SK-N-SH treated with all-trans-retinoic acid at 6 μM for 48 hours (cell line): ENCODE measurements at regions not wholly inside any gene's neighbourhood (a gene's known extent, or its start where the extent isn't known, plus 50 kb on each side); places are given as distances from the start of the nearest gene placed in this dataset.

Experiments used
- ATAC-seq: fragments of 200-7000 bp; cut with Tn5 transposase; 3 replicates; pipeline ENCODE4 v1.9.1; 2020; ENCODE audit warnings: mild to moderate bottlenecking, moderate library complexity
- ARNTL ChIP-seq: fragments of 450-650 bp; formaldehyde crosslinking; IDR thresholded peaks from 2 replicates; pipeline ENCODE4 v1.5.0; 2020; ENCODE audit warnings: low read depth, mild to moderate bottlenecking, moderate library complexity, borderline replicate concordance
- BACH2 ChIP-seq: fragments of 250-450 bp; sonication (Bioruptor Pico); IDR thresholded peaks from 2 replicates; pipeline ENCODE4 v1.9.0; 2021; ENCODE audit warnings: mild to moderate bottlenecking, borderline replicate concordance
- CSDC2 ChIP-seq: fragments of 250-450 bp; sonication (Bioruptor Pico); IDR thresholded peaks from 2 replicates; pipeline ENCODE4 v1.5.0; 2020; ENCODE audit warnings: mild to moderate bottlenecking, moderate library complexity
- GLIS3 ChIP-seq: fragments of 250-450 bp; sonication (Bioruptor Pico); IDR thresholded peaks from 2 replicates; pipeline ENCODE4 v1.5.0; 2020; ENCODE audit warnings: mild to moderate bottlenecking, moderate library complexity
- ISL1 ChIP-seq: fragments of 250-450 bp; sonication (Bioruptor Pico); IDR thresholded peaks from 2 replicates; pipeline ENCODE4 v2.1.2; 2022; ENCODE audit warnings: mild to moderate bottlenecking, moderate library complexity
- OSR1 ChIP-seq: fragments of 250-450 bp; sonication (Bioruptor Pico); IDR thresholded peaks from 2 replicates; pipeline ENCODE4 v1.8.0; 2022; ENCODE audit warnings: moderate library complexity, mild to moderate bottlenecking, inconsistent platforms
- RARB ChIP-seq: fragments of 250-450 bp; sonication (Bioruptor Pico); IDR thresholded peaks from 2 replicates; pipeline ENCODE4 v1.8.0; 2021; ENCODE audit warnings: mild to moderate bottlenecking, moderate library complexity
- TCF4 ChIP-seq: fragments of 250-450 bp; sonication (Bioruptor Pico); IDR thresholded peaks from 2 replicates; pipeline ENCODE4 v1.8.0; 2021; ENCODE audit warnings: mild to moderate bottlenecking, moderate library complexity, borderline replicate concordance
- TOX ChIP-seq: fragments of 250-450 bp; sonication (Bioruptor Pico); IDR thresholded peaks from 2 replicates; pipeline ENCODE4 v1.8.0; 2021; ENCODE audit warnings: mild to moderate bottlenecking, moderate library complexity, borderline replicate concordance
- ZC3H10 ChIP-seq: fragments of 250-450 bp; sonication (Bioruptor Pico); IDR thresholded peaks from 2 replicates; pipeline ENCODE4 v1.5.1; 2021; ENCODE audit warnings: mild to moderate bottlenecking, moderate library complexity
- ZFP30 ChIP-seq: fragments of 450-650 bp; formaldehyde crosslinking; IDR thresholded peaks from 2 replicates; pipeline ENCODE4 v1.5.0; 2022; ENCODE audit warnings: mild to moderate bottlenecking, moderate library complexity
- ZNF565 ChIP-seq: fragments of 450-650 bp; formaldehyde crosslinking; conservative IDR thresholded peaks from 2 replicates; pipeline ENCODE4 v1.5.0; 2020; ENCODE audit warnings: low read depth, mild to moderate bottlenecking, moderate library complexity
- ZNF70 ChIP-seq: fragments of 450-650 bp; formaldehyde crosslinking; IDR thresholded peaks from 2 replicates; pipeline ENCODE4 v1.5.0; 2020; ENCODE audit warnings: mild to moderate bottlenecking, moderate library complexity
- ZNF8 ChIP-seq: fragments of 450-650 bp; formaldehyde crosslinking; IDR thresholded peaks from 2 replicates; pipeline ENCODE4 v1.5.0; 2020; ENCODE audit warnings: mild to moderate bottlenecking, moderate library complexity
- TF ChIP-seq, protein P1 (sequence below): fragments of 250-450 bp; sonication (Bioruptor Pico); IDR thresholded peaks from 2 replicates; pipeline ENCODE4 v1.8.0; 2020; ENCODE audit warnings: mild to moderate bottlenecking, moderate library complexity, borderline replicate concordance
- TF ChIP-seq, protein P2 (sequence below): fragments of 250-450 bp; sonication (Bioruptor Pico); IDR thresholded peaks from 2 replicates; pipeline ENCODE4 v1.8.0; 2021; ENCODE audit warnings: low read depth, mild to moderate bottlenecking, moderate library complexity, borderline replicate concordance
- TF ChIP-seq, protein P3 (sequence below): fragments of 250-450 bp; sonication (Bioruptor Pico); IDR thresholded peaks from 2 replicates; pipeline ENCODE4 v1.5.1; 2020; ENCODE audit warnings: low read depth, mild to moderate bottlenecking, moderate library complexity
- TF ChIP-seq, protein P4 (sequence below): fragments of 250-450 bp; sonication (Bioruptor Pico); IDR thresholded peaks from 2 replicates; pipeline ENCODE4 v1.5.0; 2020; ENCODE audit warnings: mild to moderate bottlenecking, moderate library complexity

DNA sequence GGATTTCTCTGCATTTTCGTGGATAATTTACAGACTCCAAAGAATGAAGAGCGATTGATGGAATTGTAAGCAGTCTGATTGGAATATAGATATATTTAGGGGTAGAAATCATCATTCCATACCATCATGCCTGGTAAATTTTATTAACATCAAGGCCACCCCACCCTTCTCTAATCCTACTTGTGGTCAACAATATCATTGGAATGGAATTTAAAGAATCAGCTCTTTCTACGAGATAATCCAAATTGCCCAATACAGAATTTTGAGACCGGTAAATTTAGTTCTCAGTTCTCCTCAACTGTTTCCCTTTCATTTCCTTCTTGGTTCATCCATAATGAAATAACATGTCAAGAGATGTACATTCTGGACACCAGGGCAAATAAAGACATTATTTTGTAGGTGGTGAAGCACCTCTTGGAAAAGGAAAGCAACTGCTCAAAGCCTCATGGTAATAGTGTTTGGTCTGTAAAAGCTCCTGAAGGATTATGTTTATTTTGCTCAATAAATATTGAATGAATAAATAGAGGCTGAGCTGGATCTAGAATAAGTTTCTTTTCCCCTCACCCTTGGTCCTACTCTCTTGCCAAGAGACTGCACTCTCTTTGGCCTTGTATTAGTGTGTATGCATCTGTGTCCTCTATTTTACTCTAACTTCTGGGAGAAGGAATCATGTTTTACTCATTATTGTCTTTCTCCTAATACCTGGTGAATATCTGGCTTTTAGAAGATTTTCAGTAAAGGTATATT, 133.7 kb upstream of the BCL6 start:
- peak; percentile 74 for ATAC-seq

DNA sequence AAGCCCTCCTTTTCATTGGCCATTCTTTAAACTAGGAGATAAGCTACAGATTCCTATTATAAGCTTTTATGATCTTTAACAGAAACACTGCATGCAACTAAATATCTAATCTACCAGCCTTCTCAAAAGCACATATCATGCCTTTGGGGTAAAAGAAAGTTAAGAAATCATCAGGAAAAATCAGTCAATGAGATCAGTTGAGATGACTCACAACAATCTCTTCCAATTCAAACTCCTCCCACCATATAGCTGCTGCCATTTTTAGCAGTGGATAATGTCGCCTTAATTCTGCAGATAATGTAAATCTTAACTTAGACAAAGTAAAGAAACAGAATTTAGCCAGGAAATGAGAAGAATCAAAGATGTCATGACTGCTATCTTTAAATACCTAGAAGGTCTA, 135.2 kb upstream of the BCL6 start:
- ATAC-seq = no peak
- TF ChIP-seq ZNF565 = no peak
- TF ChIP-seq CSDC2 (CRISPR knock-in tag) = no peak
- TF ChIP-seq ZNF70 (CRISPR knock-in tag) = no peak
- TF ChIP-seq, protein P1, sequence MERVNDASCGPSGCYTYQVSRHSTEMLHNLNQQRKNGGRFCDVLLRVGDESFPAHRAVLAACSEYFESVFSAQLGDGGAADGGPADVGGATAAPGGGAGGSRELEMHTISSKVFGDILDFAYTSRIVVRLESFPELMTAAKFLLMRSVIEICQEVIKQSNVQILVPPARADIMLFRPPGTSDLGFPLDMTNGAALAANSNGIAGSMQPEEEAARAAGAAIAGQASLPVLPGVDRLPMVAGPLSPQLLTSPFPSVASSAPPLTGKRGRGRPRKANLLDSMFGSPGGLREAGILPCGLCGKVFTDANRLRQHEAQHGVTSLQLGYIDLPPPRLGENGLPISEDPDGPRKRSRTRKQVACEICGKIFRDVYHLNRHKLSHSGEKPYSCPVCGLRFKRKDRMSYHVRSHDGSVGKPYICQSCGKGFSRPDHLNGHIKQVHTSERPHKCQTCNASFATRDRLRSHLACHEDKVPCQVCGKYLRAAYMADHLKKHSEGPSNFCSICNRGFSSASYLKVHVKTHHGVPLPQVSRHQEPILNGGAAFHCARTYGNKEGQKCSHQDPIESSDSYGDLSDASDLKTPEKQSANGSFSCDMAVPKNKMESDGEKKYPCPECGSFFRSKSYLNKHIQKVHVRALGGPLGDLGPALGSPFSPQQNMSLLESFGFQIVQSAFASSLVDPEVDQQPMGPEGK = no peak
- no peak for TF ChIP-seq GLIS3 (CRISPR knock-in tag)

More for the DNA sequence above, 133.7 kb upstream of the BCL6 start:
- TF ChIP-seq BACH2 (CRISPR knock-in tag) (no peak), GLIS3 (CRISPR knock-in tag) (no peak), ZNF8 (no peak), TOX (no peak), ISL1 (CRISPR knock-in tag) (no peak), OSR1 (CRISPR knock-in tag) (no peak)
- TF ChIP-seq, protein P1 = no peak

DNA sequence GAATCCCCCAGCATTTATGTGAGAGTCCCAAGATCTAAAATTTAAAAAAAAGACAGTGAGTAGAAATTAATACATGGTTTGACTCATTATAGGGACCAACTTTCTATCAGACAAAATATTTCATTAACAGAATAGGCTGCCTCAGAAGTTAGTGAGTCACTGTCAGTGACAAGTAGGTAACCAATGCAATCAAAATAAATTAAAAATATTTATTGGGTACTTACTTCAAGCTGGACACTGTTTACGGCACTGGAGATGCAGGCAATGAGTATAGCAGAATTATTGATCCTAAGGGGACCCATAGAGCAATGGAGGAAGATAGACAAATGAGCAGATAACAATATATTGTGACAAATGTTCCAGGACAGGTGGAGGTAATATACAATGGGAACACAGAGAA, 135.6 kb upstream of the BCL6 start:
- ATAC-seq = no peak
- no peak for TF ChIP-seq RARB (CRISPR knock-in tag)
- TF ChIP-seq ARNTL (CRISPR knock-in tag) = no peak
- TF ChIP-seq, protein P2, sequence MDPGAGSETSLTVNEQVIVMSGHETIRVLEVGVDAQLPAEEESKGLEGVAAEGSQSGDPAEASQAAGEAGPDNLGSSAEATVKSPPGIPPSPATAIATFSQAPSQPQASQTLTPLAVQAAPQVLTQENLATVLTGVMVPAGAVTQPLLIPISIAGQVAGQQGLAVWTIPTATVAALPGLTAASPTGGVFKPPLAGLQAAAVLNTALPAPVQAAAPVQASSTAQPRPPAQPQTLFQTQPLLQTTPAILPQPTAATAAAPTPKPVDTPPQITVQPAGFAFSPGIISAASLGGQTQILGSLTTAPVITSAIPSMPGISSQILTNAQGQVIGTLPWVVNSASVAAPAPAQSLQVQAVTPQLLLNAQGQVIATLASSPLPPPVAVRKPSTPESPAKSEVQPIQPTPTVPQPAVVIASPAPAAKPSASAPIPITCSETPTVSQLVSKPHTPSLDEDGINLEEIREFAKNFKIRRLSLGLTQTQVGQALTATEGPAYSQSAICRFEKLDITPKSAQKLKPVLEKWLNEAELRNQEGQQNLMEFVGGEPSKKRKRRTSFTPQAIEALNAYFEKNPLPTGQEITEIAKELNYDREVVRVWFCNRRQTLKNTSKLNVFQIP (CRISPR knock-in tag) = no peak
- TF ChIP-seq CSDC2 (CRISPR knock-in tag) = no peak
- TF ChIP-seq ZFP30 = no peak
- no peak for TF ChIP-seq ZNF565
- no peak for TF ChIP-seq ZNF70 (CRISPR knock-in tag)
- TF ChIP-seq TCF4 (CRISPR knock-in tag) = no peak
- TF ChIP-seq BACH2 (CRISPR knock-in tag) = no peak
- TF ChIP-seq, protein P1 = no peak
- TF ChIP-seq, protein P3, sequence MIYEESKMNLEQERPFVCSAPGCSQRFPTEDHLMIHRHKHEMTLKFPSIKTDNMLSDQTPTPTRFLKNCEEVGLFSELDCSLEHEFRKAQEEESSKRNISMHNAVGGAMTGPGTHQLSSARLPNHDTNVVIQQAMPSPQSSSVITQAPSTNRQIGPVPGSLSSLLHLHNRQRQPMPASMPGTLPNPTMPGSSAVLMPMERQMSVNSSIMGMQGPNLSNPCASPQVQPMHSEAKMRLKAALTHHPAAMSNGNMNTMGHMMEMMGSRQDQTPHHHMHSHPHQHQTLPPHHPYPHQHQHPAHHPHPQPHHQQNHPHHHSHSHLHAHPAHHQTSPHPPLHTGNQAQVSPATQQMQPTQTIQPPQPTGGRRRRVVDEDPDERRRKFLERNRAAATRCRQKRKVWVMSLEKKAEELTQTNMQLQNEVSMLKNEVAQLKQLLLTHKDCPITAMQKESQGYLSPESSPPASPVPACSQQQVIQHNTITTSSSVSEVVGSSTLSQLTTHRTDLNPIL (CRISPR knock-in tag) = no peak
- no peak for TF ChIP-seq GLIS3 (CRISPR knock-in tag)
- TF ChIP-seq TOX = no peak
- no peak for TF ChIP-seq ZC3H10
- TF ChIP-seq, protein P4, sequence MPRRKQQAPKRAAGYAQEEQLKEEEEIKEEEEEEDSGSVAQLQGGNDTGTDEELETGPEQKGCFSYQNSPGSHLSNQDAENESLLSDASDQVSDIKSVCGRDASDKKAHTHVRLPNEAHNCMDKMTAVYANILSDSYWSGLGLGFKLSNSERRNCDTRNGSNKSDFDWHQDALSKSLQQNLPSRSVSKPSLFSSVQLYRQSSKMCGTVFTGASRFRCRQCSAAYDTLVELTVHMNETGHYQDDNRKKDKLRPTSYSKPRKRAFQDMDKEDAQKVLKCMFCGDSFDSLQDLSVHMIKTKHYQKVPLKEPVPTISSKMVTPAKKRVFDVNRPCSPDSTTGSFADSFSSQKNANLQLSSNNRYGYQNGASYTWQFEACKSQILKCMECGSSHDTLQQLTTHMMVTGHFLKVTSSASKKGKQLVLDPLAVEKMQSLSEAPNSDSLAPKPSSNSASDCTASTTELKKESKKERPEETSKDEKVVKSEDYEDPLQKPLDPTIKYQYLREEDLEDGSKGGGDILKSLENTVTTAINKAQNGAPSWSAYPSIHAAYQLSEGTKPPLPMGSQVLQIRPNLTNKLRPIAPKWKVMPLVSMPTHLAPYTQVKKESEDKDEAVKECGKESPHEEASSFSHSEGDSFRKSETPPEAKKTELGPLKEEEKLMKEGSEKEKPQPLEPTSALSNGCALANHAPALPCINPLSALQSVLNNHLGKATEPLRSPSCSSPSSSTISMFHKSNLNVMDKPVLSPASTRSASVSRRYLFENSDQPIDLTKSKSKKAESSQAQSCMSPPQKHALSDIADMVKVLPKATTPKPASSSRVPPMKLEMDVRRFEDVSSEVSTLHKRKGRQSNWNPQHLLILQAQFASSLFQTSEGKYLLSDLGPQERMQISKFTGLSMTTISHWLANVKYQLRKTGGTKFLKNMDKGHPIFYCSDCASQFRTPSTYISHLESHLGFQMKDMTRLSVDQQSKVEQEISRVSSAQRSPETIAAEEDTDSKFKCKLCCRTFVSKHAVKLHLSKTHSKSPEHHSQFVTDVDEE = no peak
- TF ChIP-seq OSR1 (CRISPR knock-in tag) = no peak
- TF ChIP-seq ISL1 (CRISPR knock-in tag) = no peak
